H1 (cell line): ENCODE measurements at regions not wholly inside any gene's neighbourhood (a gene's known extent, or its start where the extent isn't known, plus 50 kb on each side); places are given as distances from the start of the nearest gene placed in this dataset.

ENCODE experiments used
- CTCF ChIA-PET: fragments of 300-600 bp; sonication (Branson Sonifier 250); formaldehyde crosslinking; loops from one replicate; lab custom pipeline; 2021; ENCODE audit not compliant: partially characterized antibody; lab: Charles Lee
- POLR2A ChIA-PET: fragments of 300-600 bp; sonication (Branson Sonifier 250); formaldehyde crosslinking; loops from one replicate; lab custom pipeline; 2021; ENCODE audit warnings: inconsistent platforms; ENCODE audit not compliant: partially characterized antibody; lab: Charles Lee
- DNase-seq, 2 experiments: peaks; one replicate each; pipeline versions ENCODE4 v3.0.0 to v3.0.0-alpha.2; 2010 to 2022; ENCODE audit warnings: low spot score in 2 of 2, low read depth in 1 of 2, mixed read lengths in 1 of 2
- FAIRE-seq: peaks from 2 replicates; lab custom pipeline; 2011; peaks lifted over from hg19 to GRCh38; lab: Jason Lieb, UNC
- H2AFZ ChIP-seq: 2 replicates; pipeline ENCODE4 v1.8.1; 2012; ENCODE audit warnings: low read length, inconsistent platforms
- H2AK5ac ChIP-seq: 2 replicates; pipeline ENCODE4 v1.6.1; 2013; ENCODE audit warnings: low read depth, low read length
- H2BK120ac ChIP-seq: replicated peaks from 2 replicates; pipeline ENCODE3; 2013; ENCODE audit warnings: low read depth, low read length, inconsistent platforms
- H2BK12ac ChIP-seq: 2 replicates; pipeline ENCODE4 v1.6.1; 2013; ENCODE audit warnings: low read depth, low read length
- H2BK15ac ChIP-seq: 2 replicates; pipeline ENCODE4 v1.6.1; 2013; ENCODE audit warnings: low read length
- H2BK20ac ChIP-seq: 2 replicates; pipeline ENCODE4 v1.6.1; 2013; ENCODE audit warnings: low read length
- H2BK5ac ChIP-seq: 2 replicates; pipeline ENCODE4 v1.6.1; 2013; ENCODE audit warnings: low read depth, low read length
- H3K14ac ChIP-seq: 2 replicates; pipeline ENCODE4 v1.6.1; 2013; ENCODE audit warnings: inconsistent platforms; ENCODE audit not compliant: insufficient read length
- H3K18ac ChIP-seq: 2 replicates; pipeline ENCODE4 v1.6.1; 2013; ENCODE audit warnings: low read length; ENCODE audit errors: extremely low read depth
- H3K23ac ChIP-seq: 2 replicates; pipeline ENCODE4 v1.6.1; 2013; ENCODE audit warnings: inconsistent platforms; ENCODE audit not compliant: insufficient read length
- H3K23me2 ChIP-seq: 2 replicates; pipeline ENCODE4 v1.6.1; 2013; ENCODE audit warnings: low read depth, low read length
- H3K27ac ChIP-seq: 2 replicates; pipeline ENCODE4 v1.6.1; 2011; ENCODE audit warnings: low read depth, low read length, inconsistent platforms
- H3K27me3 ChIP-seq, 4 experiments: replicated peaks in 1 of 4; 1 replicate in 1 of 4; 2 replicates in 3 of 4; pipeline versions ENCODE4 v1.6.1 to v1.8.1; 2011 to 2013; ENCODE audit warnings: low read length in 3 of 4, mild to moderate bottlenecking in 3 of 4, inconsistent platforms in 2 of 4, mixed read lengths in 2 of 4, moderate library complexity in 1 of 4; ENCODE audit not compliant: control insufficient read depth in 3 of 4, insufficient read depth in 3 of 4; ENCODE audit errors: extremely low read depth in 1 of 4
- H3K36me3 ChIP-seq, 4 experiments: 2 replicates each; pipeline versions ENCODE4 v1.6.1 to v1.8.1; 2011 to 2013; ENCODE audit warnings: mild to moderate bottlenecking in 4 of 4, low read length in 3 of 4, moderate library complexity in 2 of 4, control low read depth in 1 of 4, inconsistent platforms in 1 of 4; ENCODE audit not compliant: insufficient read depth in 4 of 4, control insufficient read depth in 2 of 4
- H3K4ac ChIP-seq: replicated peaks from 2 replicates; pipeline ENCODE3; 2013; ENCODE audit warnings: low read length, low read depth, mixed read lengths, inconsistent platforms; ENCODE audit not compliant: insufficient read length
- H3K4me1 ChIP-seq, 4 experiments: replicated peaks in 1 of 4; 1 replicate in 1 of 4; 2 replicates in 3 of 4; pipeline versions ENCODE4 v1.6.1 to v1.8.1; 2011 to 2013; ENCODE audit warnings: low read length in 3 of 4, inconsistent platforms in 2 of 4, mixed read lengths in 1 of 4; ENCODE audit not compliant: insufficient read depth in 4 of 4, control insufficient read depth in 3 of 4
- H3K4me2 ChIP-seq, 2 experiments: 2 replicates each; pipeline versions ENCODE4 v1.6.1 to v1.8.1; 2011 to 2013; ENCODE audit warnings: low read depth in 2 of 2, low read length in 2 of 2, control low read depth in 1 of 2, inconsistent platforms in 1 of 2, mild to moderate bottlenecking in 1 of 2; ENCODE audit not compliant: insufficient read depth in 1 of 2
- H3K4me3 ChIP-seq, 4 experiments: fragments of 200-600, 300-600 bp in 1 of 4; sonication (generic), shearing (Covaris generic), sonication (Bioruptor Twin) in 1 of 4; 2 replicates each; pipeline versions ENCODE4 v1.5.1 to v1.8.1; 2011 to 2016; ENCODE audit warnings: low read length in 4 of 4, low read depth in 3 of 4, control low read depth in 2 of 4, inconsistent platforms in 2 of 4, mild to moderate bottlenecking in 2 of 4, mixed read lengths in 1 of 4, moderate library complexity in 1 of 4; ENCODE audit not compliant: insufficient read depth in 2 of 4; ENCODE audit errors: extremely low read depth in 1 of 4
- H3K56ac ChIP-seq: replicated peaks from 2 replicates; pipeline ENCODE3; 2013; ENCODE audit warnings: low read depth, mild to moderate bottlenecking, mixed read lengths, low read length, inconsistent platforms; ENCODE audit not compliant: insufficient read length
- H3K79me1 ChIP-seq: 2 replicates; pipeline ENCODE4 v1.6.1; 2013; ENCODE audit warnings: low read depth, low read length, control low read depth
- H3K79me2 ChIP-seq, 2 experiments: 2 replicates each; pipeline versions ENCODE4 v1.6.1 to v1.8.1; 2012 to 2013; ENCODE audit warnings: low read length in 2 of 2, mild to moderate bottlenecking in 2 of 2, inconsistent platforms in 1 of 2; ENCODE audit not compliant: insufficient read depth in 2 of 2, control insufficient read depth in 1 of 2
- H3K9ac ChIP-seq, 4 experiments: replicated peaks in 1 of 4; 1 replicate in 1 of 4; 2 replicates in 3 of 4; pipeline versions ENCODE4 v1.6.1 to v1.8.1; 2011 to 2013; ENCODE audit warnings: low read depth in 3 of 4, low read length in 3 of 4, control low read depth in 2 of 4, mild to moderate bottlenecking in 2 of 4, moderate library complexity in 2 of 4, inconsistent platforms in 1 of 4; ENCODE audit errors: extremely low read depth in 1 of 4
- H3K9me3 ChIP-seq, 2 experiments: 2 replicates each; pipeline versions ENCODE4 v1.6.1 to v1.8.1; 2012 to 2013; ENCODE audit warnings: mild to moderate bottlenecking in 2 of 2, moderate library complexity in 2 of 2, control low read depth in 1 of 2, inconsistent platforms in 1 of 2, low read depth in 1 of 2, low read length in 1 of 2, mixed read lengths in 1 of 2; ENCODE audit not compliant: insufficient read depth in 2 of 2
- H4K20me1 ChIP-seq, 2 experiments: replicated peaks in 1 of 2; 2 replicates each; pipeline versions ENCODE3 to v1.8.1; 2011 to 2013; ENCODE audit warnings: inconsistent platforms in 2 of 2, low read length in 2 of 2, mild to moderate bottlenecking in 1 of 2; ENCODE audit not compliant: insufficient read depth in 2 of 2, control insufficient read depth in 1 of 2
- H4K5ac ChIP-seq: 2 replicates; pipeline ENCODE4 v1.6.1; 2013; ENCODE audit warnings: low read length, low read depth, mixed read lengths, inconsistent platforms; ENCODE audit not compliant: insufficient read length
- H4K8ac ChIP-seq: 2 replicates; pipeline ENCODE4 v1.8.0; 2013; ENCODE audit warnings: mild to moderate bottlenecking, moderate library complexity, low read length, inconsistent platforms; ENCODE audit not compliant: insufficient read depth; ENCODE audit errors: extremely low read depth
- H4K91ac ChIP-seq: replicated peaks from 2 replicates; pipeline ENCODE3; 2013; ENCODE audit warnings: low read length, mixed read lengths, inconsistent platforms; ENCODE audit not compliant: insufficient read length
- BRCA1 ChIP-seq: IDR thresholded peaks from 2 replicates; pipeline ENCODE4 v1.6.1; 2012; ENCODE audit warnings: low read depth, low read length, improper control_type of control experiment
- CEBPB ChIP-seq: IDR thresholded peaks from 2 replicates; pipeline ENCODE4 v1.6.1; 2012; ENCODE audit warnings: low read depth, low read length
- EZH2 ChIP-seq: fragments of 200-600 bp; sonication (generic); IDR thresholded peaks from 2 replicates; pipeline ENCODE4 v1.7.1; 2012; ENCODE audit warnings: low read depth, mild to moderate bottlenecking, moderate library complexity, low read length, inconsistent platforms; ENCODE audit not compliant: severe bottlenecking
- GABPA ChIP-seq: IDR thresholded peaks from 2 replicates; pipeline ENCODE4 v1.6.1; 2011; ENCODE audit warnings: mild to moderate bottlenecking, low read length, moderate library complexity, borderline replicate concordance; ENCODE audit not compliant: insufficient read depth
- NANOG ChIP-seq: IDR thresholded peaks from 2 replicates; pipeline ENCODE4 v1.6.1; 2011; ENCODE audit warnings: low read length, low read depth, mild to moderate bottlenecking, inconsistent platforms; ENCODE audit not compliant: insufficient read depth, poor library complexity, severe bottlenecking
- SAP30 ChIP-seq: fragments of 300-600 bp; sonication (generic); IDR thresholded peaks from 2 replicates; pipeline ENCODE4 v1.7.1; 2012; ENCODE audit warnings: low read length, moderate library complexity, mild to moderate bottlenecking, inconsistent platforms; ENCODE audit not compliant: insufficient read depth, insufficient replicate concordance
- SIX5 ChIP-seq: IDR thresholded peaks from 2 replicates; pipeline ENCODE4 v1.6.1; 2011; ENCODE audit warnings: mild to moderate bottlenecking, low read depth, low read length
- TEAD4 ChIP-seq: IDR thresholded peaks from 2 replicates; pipeline ENCODE4 v1.6.1; 2012; ENCODE audit warnings: low read depth, low read length, inconsistent platforms, mixed read lengths
- WGBS, 2 experiments: shearing (Covaris generic) in 1 of 2; methylation state at CpG; one replicate each; pipeline versions ENCODE4 v1.1.6 to v1.1.7; 2013 to 2015; ENCODE audit warnings: low lambda C conversion rate in 2 of 2, mixed read lengths in 2 of 2, inconsistent platforms in 1 of 2, low coverage in 1 of 2, missing lambda C conversion rate in 1 of 2; ENCODE audit not compliant: insufficient replicate concordance in 2 of 2, insufficient coverage in 1 of 2, insufficient read length in 1 of 2; ENCODE audit errors: extremely low coverage in 1 of 2, missing lambda C conversion rate in 1 of 2; 5-methylcytosine and 5-hydroxymethylcytosine counted together

GRCh38 chr1:90476411-90476810 lies 240.7 kb downstream of the BARHL2 start:
- Histone ChIP-seq H3K18ac (no peak overlapping the region), H4K5ac (no peak overlapping the region), H3K23me2 (no peaks in the 10 kb centered on the region), H2BK15ac (no peak overlapping the region), H2AK5ac (no peak overlapping the region), H3K9me3 (no peaks in the 10 kb centered on the region), H3K27ac (no peak overlapping the region), H2BK20ac (no peak overlapping the region), H2BK12ac (no peak overlapping the region), H4K91ac (no peak overlapping the region), H4K20me1 (no peaks in the 10 kb centered on the region), H3K4me3 (no peak overlapping the region), H3K9ac (no peak overlapping the region), H3K27me3 (no peaks in the 10 kb centered on the region), H3K79me2 (no peaks in the 10 kb centered on the region), H3K23ac (no peak overlapping the region), H3K4ac (no peak overlapping the region), H4K8ac (no peak overlapping the region), H3K4me1 (no peaks in the 10 kb centered on the region), H3K79me1 (no peaks in the 10 kb centered on the region), H3K4me2 (no peak overlapping the region), H3K56ac (no peak overlapping the region), H3K36me3 (no peaks in the 10 kb centered on the region), H2BK5ac (no peak overlapping the region), H2BK120ac (no peak overlapping the region), H2AFZ (no peak overlapping the region), H3K14ac (no peak overlapping the region)
- TF ChIP-seq CEBPB (no peak), SIX5 (no peak), BRCA1 (no peak), TEAD4 (no peak), EZH2 (no peak), GABPA (no peak), SAP30 (no peak), NANOG (no peak)
- 89% methylated on average over 1 of the region's 1 CpG; no CpG with 5 or more reads in 1 of the 2 experiments for WGBS, 2 experiments
- ChIA-PET CTCF (interaction anchor here (0.7 to 2.8 kb wide), 16 partner anchors 10 to 1272 kb away, joined by 3 to 17 read pairs (median 4); no protein-coding TSS in a partner anchor), POLR2A (no interaction called here)
- DNase-seq (no peak), FAIRE-seq (no peak)
